Esophagus squamous epithelium (tissue), 5 donors: ENCODE measurements at regions not wholly inside any gene's neighbourhood (a gene's known extent, or its start where the extent isn't known, plus 50 kb on each side); places are given as distances from the start of the nearest gene placed in this dataset.

Experiments
- DNase-seq: peaks from one replicate; lab custom pipeline; 2025; lab: John Stamatoyannopoulos, UW
- H3K27ac ChIP-seq, 4 donors: fragments of 200-600 bp; sonication (generic); one replicate each; pipeline ENCODE4 v1.5.1; 2016 to 2019; ENCODE audit warnings: mild to moderate bottlenecking in 1 of 4
- H3K27me3 ChIP-seq, 4 donors: fragments of 200-600 bp; sonication (generic); 1 replicate in 3 of 4; 2 replicates in 1 of 4; pipeline versions ENCODE4 v1.5.1 to v1.6.0; 2017 to 2021; ENCODE audit warnings: antibody characterized with exemption in 1 of 4
- H3K36me3 ChIP-seq, 3 donors: fragments of 200-600 bp; sonication (generic); one replicate each; pipeline ENCODE4 v1.5.1; 2016 to 2019
- H3K4me1 ChIP-seq, 3 donors: fragments of 200-600 bp; sonication (generic); one replicate each; pipeline ENCODE4 v1.5.1; 2017 to 2019
- H3K4me3 ChIP-seq, 4 donors: fragments of 200-600 bp; sonication (generic); 1 replicate in 3 of 4; 2 replicates in 1 of 4; pipeline ENCODE4 v1.5.1; 2016 to 2019; ENCODE audit warnings: mild to moderate bottlenecking in 2 of 4, moderate library complexity in 1 of 4
- H3K9me3 ChIP-seq, 3 donors: fragments of 200-600 bp; sonication (generic); one replicate each; pipeline ENCODE4 v1.5.1; 2016 to 2019
- POLR2A ChIP-seq, 4 donors: fragments of 450-650 bp; IDR thresholded peaks; one replicate each; pipeline ENCODE4 v1.6.1; 2017; ENCODE audit warnings: antibody characterized with exemption in 4 of 4, mild to moderate bottlenecking in 4 of 4, moderate library complexity in 3 of 4
- WGBS, 2 donors: methylation state at CpG; one replicate each; pipeline ENCODE4 v1.1.5; 2018; 5-methylcytosine and 5-hydroxymethylcytosine counted together
- intact Hi-C: fragments of 100-400 bp; cut with DNase I; formaldehyde crosslinking; loops from one replicate; pipeline ENCODE4 v1.15.0; 2022
- TF ChIP-seq, protein P1 (sequence below), 6 experiments: fragments of 450-650 bp in 4 of 6; fragments of 200-600 bp in 2 of 6; sonication (generic) in 2 of 6; IDR thresholded peaks; one replicate each; pipeline ENCODE4 v1.5.1; 2016 to 2019; ENCODE audit warnings: antibody characterized with exemption in 6 of 6, mild to moderate bottlenecking in 4 of 6, moderate library complexity in 4 of 6
- donor health status: DM: yes; HTN: yes; CAD: no.

DNA sequence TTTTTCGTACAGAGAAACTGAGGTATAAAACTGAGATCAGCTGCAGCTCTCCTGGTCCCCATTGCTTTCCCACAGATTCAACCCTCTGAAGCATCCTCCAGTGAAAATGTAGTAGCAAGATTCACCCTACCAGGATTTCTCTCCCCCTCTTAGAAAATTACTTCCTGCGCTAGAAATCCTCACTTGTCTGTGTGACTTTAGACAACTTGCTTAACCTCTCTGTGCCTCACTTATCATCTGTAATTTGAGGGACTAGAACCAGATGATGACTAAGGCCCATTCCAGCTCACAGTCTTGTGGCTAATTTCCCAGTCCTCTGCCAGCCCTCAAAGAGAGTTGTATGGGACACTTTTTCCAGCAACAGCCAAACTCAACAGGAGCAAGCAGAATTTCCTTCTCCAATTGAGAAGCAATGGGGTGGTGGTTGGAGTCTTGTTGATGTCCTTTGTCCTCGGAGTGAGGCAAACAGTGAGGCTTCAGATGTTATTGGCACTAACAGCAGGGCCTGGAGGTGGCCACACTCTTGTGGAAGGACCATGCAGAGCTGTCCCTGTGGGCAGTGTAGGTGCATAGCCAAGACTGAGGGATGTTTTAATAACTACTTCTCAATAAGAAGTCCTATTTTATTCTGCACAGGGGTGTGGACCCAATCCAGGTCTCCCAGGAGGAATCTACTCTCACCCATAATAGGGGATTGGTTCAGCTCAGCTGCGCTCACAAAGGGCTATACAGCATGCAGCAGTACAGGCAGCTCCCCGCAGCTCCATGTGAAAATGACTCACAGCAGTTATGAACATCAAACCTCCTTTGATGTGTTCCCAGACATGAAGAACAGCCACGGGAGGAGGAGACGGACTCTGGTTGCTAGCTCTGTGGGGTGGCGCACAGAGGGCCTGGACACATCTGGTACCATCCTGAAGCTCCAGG is 200.1 kb downstream of the DAD1 start:
- no peaks in the 10 kb centered on the region for H3K36me3 ChIP-seq
- peaks cover 0 to 24% (median 0%) of the 10 kb centered on the region in 4 donors for H3K27me3 ChIP-seq
- no peak for DNase-seq
- H3K4me1 ChIP-seq = peaks cover 0 to 40% (median 13%) of the 10 kb centered on the region in 3 donors
- intact Hi-C loops = loop anchor here (10.0 kb wide), 1 partner anchor 166 kb away; no protein-coding TSS in a partner anchor
- H3K27ac ChIP-seq = no peak overlapping the region
- H3K9me3 ChIP-seq = no peaks in the 10 kb centered on the region
- 64 to 100% methylated on average over 2 to 6 of the region's 8 CpGs for WGBS, 2 donors
- TF ChIP-seq, protein P1, sequence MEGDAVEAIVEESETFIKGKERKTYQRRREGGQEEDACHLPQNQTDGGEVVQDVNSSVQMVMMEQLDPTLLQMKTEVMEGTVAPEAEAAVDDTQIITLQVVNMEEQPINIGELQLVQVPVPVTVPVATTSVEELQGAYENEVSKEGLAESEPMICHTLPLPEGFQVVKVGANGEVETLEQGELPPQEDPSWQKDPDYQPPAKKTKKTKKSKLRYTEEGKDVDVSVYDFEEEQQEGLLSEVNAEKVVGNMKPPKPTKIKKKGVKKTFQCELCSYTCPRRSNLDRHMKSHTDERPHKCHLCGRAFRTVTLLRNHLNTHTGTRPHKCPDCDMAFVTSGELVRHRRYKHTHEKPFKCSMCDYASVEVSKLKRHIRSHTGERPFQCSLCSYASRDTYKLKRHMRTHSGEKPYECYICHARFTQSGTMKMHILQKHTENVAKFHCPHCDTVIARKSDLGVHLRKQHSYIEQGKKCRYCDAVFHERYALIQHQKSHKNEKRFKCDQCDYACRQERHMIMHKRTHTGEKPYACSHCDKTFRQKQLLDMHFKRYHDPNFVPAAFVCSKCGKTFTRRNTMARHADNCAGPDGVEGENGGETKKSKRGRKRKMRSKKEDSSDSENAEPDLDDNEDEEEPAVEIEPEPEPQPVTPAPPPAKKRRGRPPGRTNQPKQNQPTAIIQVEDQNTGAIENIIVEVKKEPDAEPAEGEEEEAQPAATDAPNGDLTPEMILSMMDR (IDR thresholded peaks at IDR 0.05) = no peak
- no peak for TF ChIP-seq POLR2A (IDR thresholded peaks at IDR 0.05)
- H3K4me3 ChIP-seq = no peak overlapping the region

DNA sequence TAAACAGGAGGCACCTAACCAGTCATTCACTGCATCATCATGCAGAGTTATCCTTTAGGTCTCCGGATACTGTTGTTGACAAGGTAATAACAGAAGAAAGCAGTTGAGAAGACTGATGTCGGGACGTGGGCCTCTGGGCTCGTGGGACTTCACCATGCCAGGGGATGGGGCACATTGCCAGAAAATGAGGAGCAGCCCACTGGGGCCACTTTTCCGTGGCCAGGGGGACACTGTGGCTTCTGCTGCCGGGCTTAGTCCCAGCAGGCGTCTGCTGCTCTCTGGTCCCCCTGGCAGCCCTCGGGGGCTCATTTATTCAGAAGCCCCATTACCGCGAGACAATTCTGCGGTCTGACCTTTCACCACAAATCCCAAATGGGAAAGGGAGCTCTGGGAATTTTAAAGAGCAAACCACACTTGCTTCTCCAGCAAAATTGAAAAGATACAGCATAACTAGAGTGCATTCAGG is 201.2 kb downstream of the DAD1 start:
- no peak for TF ChIP-seq POLR2A (IDR thresholded peaks at IDR 0.05)
- TF ChIP-seq, protein P1 (IDR thresholded peaks at IDR 0.05) = no peak
- no peak overlapping the region for H3K27ac ChIP-seq

DNA sequence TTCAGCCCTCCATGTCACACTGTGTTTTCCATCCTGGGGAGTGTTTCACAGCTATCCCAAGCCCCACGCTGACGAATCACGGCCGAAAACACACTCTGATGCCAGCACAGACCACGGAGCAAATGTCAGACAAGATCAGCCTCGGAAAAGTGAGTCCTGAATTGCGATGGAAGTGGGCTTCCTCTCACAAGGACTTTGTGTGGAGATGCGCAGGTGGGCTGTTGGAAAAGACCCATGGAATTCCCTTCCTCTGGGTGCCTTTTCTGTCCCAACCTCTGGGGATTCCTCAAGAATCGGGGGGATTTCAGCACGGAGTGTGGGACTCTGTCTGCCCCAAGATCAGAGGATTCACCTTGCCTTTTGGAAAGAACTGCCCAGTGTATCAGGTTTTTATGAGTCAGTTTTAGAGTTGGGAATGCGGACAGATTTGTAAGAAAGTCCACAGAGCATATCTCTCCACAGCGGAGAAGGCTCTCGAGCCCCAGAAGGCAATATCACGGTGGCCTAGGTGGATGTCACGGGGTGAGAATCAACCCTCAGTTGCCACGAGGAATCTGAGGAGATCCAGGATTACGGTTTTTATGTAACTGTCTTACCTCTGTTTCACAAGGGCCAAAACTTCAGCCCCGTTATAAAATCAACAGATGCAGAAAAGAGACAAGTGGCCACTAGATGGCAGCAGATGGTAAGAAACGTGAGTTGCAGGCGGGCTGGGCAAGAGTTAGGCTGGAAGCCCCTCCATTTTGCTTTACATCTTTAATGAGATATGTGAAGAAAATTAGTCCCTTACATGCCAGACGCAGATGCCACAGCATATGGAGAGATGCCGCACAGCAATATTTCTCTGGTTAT is 201.9 kb downstream of the DAD1 start:
- peaks cover 0 to 24% (median 0%) of the 10 kb centered on the region in 4 donors for H3K27me3 ChIP-seq
- TF ChIP-seq POLR2A (IDR thresholded peaks at IDR 0.05) = no peak
- TF ChIP-seq, protein P1 (IDR thresholded peaks at IDR 0.05) = peak; percentile 60 to 85 (median 78)
- 35 to 37% methylated on average over 14 to 17 of the region's 22 CpGs for WGBS, 2 donors
- no peaks in the 10 kb centered on the region for H3K9me3 ChIP-seq
- H3K4me3 ChIP-seq = no peak overlapping the region
- H3K4me1 ChIP-seq = peaks cover 0 to 40% (median 13%) of the 10 kb centered on the region in 3 donors
- no peak overlapping the region for H3K27ac ChIP-seq
- intact Hi-C loops = loop anchor here (10.0 kb wide), 1 partner anchor 168 kb away; no protein-coding TSS in a partner anchor
- H3K36me3 ChIP-seq = no peaks in the 10 kb centered on the region
- no peak for DNase-seq

More for the DNA sequence above, 201.2 kb downstream of the DAD1 start:
- peaks cover 0 to 40% (median 13%) of the 10 kb centered on the region in 3 donors for H3K4me1 ChIP-seq
- DNase-seq = no peak
- H3K9me3 ChIP-seq = no peaks in the 10 kb centered on the region
- peaks cover 0 to 24% (median 0%) of the 10 kb centered on the region in 4 donors for H3K27me3 ChIP-seq
- H3K36me3 ChIP-seq = no peaks in the 10 kb centered on the region
- 25 to 43% methylated on average over 4 to 11 of the region's 11 CpGs for WGBS, 2 donors
- no peak overlapping the region for H3K4me3 ChIP-seq
- intact Hi-C loops = loop anchor here (10.0 kb wide), 1 partner anchor 167 kb away; no protein-coding TSS in a partner anchor

DNA sequence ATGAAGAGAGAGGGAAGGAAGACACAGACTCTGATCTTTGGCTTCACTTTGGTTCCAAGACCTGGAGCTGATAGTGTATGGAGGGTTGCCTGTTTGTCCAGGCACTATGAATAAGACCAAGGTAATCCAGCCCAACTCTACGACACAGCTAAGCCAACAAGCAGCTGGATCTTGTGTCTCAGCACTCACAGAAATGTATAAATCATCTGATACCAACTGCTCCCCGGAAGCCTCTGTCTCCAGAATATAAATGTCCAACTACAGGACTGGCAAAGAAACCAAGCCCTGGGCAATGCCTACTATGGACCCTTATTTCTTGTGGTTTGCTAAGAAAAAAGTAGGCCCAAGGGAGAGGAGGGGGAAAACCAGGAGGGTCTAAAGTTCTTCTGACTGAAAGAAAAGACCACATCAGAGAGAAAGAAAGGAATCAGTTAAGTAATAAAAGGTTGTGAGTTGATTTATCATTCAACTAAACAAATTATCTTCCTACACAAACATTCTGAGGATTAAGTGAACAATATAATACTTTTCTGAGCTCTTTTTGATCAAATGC is 204.0 kb downstream of the DAD1 start:
- DNase-seq = no peak
- WGBS, 2 donors = 42 to 63% methylated on average over 1 to 2 of the region's 2 CpGs
- Histone ChIP-seq H3K4me1 (peaks cover 0 to 25% (median 4%) of the 10 kb centered on the region in 3 donors), H3K9me3 (no peaks in the 10 kb centered on the region), H3K36me3 (no peaks in the 10 kb centered on the region), H3K27me3 (peaks cover 0 to 23% (median 0%) of the 10 kb centered on the region in 4 donors), H3K4me3 (no peak overlapping the region), H3K27ac (no peak overlapping the region)
- no peak for TF ChIP-seq POLR2A (IDR thresholded peaks at IDR 0.05)
- TF ChIP-seq, protein P1 (IDR thresholded peaks at IDR 0.05) = no peak
- intact Hi-C loops = loop anchor here (10.0 kb wide), 1 partner anchor 170 kb away; no protein-coding TSS in a partner anchor
